IMR-90 (cell line): ENCODE measurements at regions not wholly inside any gene's neighbourhood (a gene's known extent, or its start where the extent isn't known, plus 50 kb on each side); places are given as distances from the start of the nearest gene placed in this dataset.

Source experiments
- ATAC-seq: fragments of 200-7000 bp; cut with Tn5 transposase; 2 replicates; pipeline ENCODE4 v1.9.1; 2020; ENCODE audit warnings: low read depth, mild to moderate bottlenecking, moderate library complexity
- BruUV-seq: library from RNA; stranded (reverse); fragments of 400-500 nt; replicated peaks from 2 replicates; lab custom pipeline; 2021; lab: Mats Ljungman, UMichigan
- CTCF ChIA-PET: fragments of 300-600 bp; formaldehyde crosslinking; extraction: SDS; loops from one replicate; lab custom pipeline; 2021; ENCODE audit warnings: antibody characterized with exemption; lab: Yijun Ruan, JAX
- POLR2A ChIA-PET: fragments of 300-600 bp; sonication (Branson Sonifier 250); formaldehyde crosslinking; loops from one replicate; lab custom pipeline; 2022; ENCODE audit warnings: antibody characterized with exemption; ENCODE audit not compliant: unreplicated experiment; lab: Charles Lee
- DNase-seq: peaks from one replicate; pipeline ENCODE4 v3.0.0; 2013
- H2AFZ ChIP-seq: replicated peaks from 2 replicates; pipeline ENCODE3; 2013; ENCODE audit warnings: low read length, mild to moderate bottlenecking; ENCODE audit not compliant: poor library complexity
- H2AK5ac ChIP-seq: 2 replicates; pipeline ENCODE4 v1.6.1; 2013; ENCODE audit warnings: low read depth, low read length, inconsistent platforms
- H2AK9ac ChIP-seq: replicated peaks from 2 replicates; pipeline ENCODE3; 2013; ENCODE audit warnings: mild to moderate bottlenecking, low read depth, low read length, moderate library complexity; ENCODE audit not compliant: poor library complexity
- H2BK120ac ChIP-seq: 2 replicates; pipeline ENCODE4 v1.6.1; 2013; ENCODE audit warnings: low read depth, low read length, inconsistent platforms
- H2BK15ac ChIP-seq: 3 replicates; pipeline ENCODE4 v1.6.1; 2013; ENCODE audit warnings: low read depth, low read length, inconsistent platforms
- H2BK20ac ChIP-seq: 2 replicates; pipeline ENCODE4 v1.6.1; 2013; ENCODE audit warnings: low read depth, mild to moderate bottlenecking, inconsistent platforms, low read length, moderate library complexity
- H2BK5ac ChIP-seq: 2 replicates; pipeline ENCODE4 v1.6.1; 2013; ENCODE audit warnings: mild to moderate bottlenecking, low read depth, low read length, inconsistent platforms; ENCODE audit not compliant: poor library complexity, severe bottlenecking
- H3K14ac ChIP-seq: replicated peaks from 2 replicates; pipeline ENCODE4 v1.6.1; 2013; ENCODE audit warnings: low read depth, low read length, inconsistent platforms
- H3K18ac ChIP-seq: 2 replicates; pipeline ENCODE4 v1.6.1; 2013; ENCODE audit warnings: low read depth, low read length, control low read depth
- H3K23ac ChIP-seq: 2 replicates; pipeline ENCODE4 v1.6.1; 2013; ENCODE audit warnings: low read depth, low read length, inconsistent platforms
- H3K27ac ChIP-seq: 2 replicates; pipeline ENCODE4 v1.5.1; 2013; ENCODE audit warnings: mild to moderate bottlenecking, control low read depth, low read length; ENCODE audit not compliant: insufficient read depth
- H3K27me3 ChIP-seq: 2 replicates; pipeline ENCODE4 v1.6.1; 2013; ENCODE audit warnings: low read length; ENCODE audit not compliant: control insufficient read depth, insufficient read depth
- H3K36me3 ChIP-seq: 2 replicates; pipeline ENCODE4 v1.6.1; 2013; ENCODE audit warnings: low read length, mixed read lengths; ENCODE audit not compliant: control insufficient read depth, insufficient read depth
- H3K4ac ChIP-seq: 2 replicates; pipeline ENCODE4 v1.6.1; 2013; ENCODE audit warnings: low read depth, low read length, inconsistent platforms
- H3K4me1 ChIP-seq: 2 replicates; pipeline ENCODE4 v1.6.1; 2013; ENCODE audit warnings: low read length, mixed read lengths; ENCODE audit not compliant: control insufficient read depth, insufficient read depth
- H3K4me2 ChIP-seq: 2 replicates; pipeline ENCODE4 v1.6.1; 2013; ENCODE audit warnings: low read depth, mild to moderate bottlenecking, control low read depth, low read length, moderate library complexity
- H3K4me3 ChIP-seq: 2 replicates; pipeline ENCODE4 v1.5.1; 2013; ENCODE audit warnings: low read depth, mild to moderate bottlenecking, control low read depth, low read length, moderate library complexity; ENCODE audit not compliant: insufficient read depth
- H3K56ac ChIP-seq: 2 replicates; pipeline ENCODE4 v1.6.1; 2013; ENCODE audit warnings: low read length, inconsistent platforms; ENCODE audit not compliant: insufficient read depth; ENCODE audit errors: extremely low read depth
- H3K79me1 ChIP-seq, 2 experiments: 2 replicates each; pipeline ENCODE4 v1.6.1; 2013; ENCODE audit warnings: low read length in 2 of 2, inconsistent platforms in 1 of 2, low read depth in 1 of 2
- H3K9ac ChIP-seq: 2 replicates; pipeline ENCODE4 v1.6.1; 2013; ENCODE audit warnings: low read depth, low read length, control low read depth
- H3K9me1 ChIP-seq: 2 replicates; pipeline ENCODE4 v1.6.1; 2013; ENCODE audit warnings: low read length, inconsistent platforms; ENCODE audit not compliant: insufficient read depth
- H3K9me3 ChIP-seq: 2 replicates; pipeline ENCODE4 v1.6.1; 2013; ENCODE audit warnings: low read length; ENCODE audit not compliant: control insufficient read depth, insufficient read depth
- H4K20me1 ChIP-seq: 2 replicates; pipeline ENCODE4 v1.6.1; 2013; ENCODE audit warnings: low read length, inconsistent platforms; ENCODE audit not compliant: insufficient read depth
- H4K5ac ChIP-seq: 2 replicates; pipeline ENCODE4 v1.6.1; 2013; ENCODE audit warnings: mild to moderate bottlenecking, low read depth, low read length, control low read depth
- H4K8ac ChIP-seq, 2 experiments: 2 replicates each; pipeline ENCODE4 v1.6.1; 2013; ENCODE audit warnings: low read depth in 2 of 2, low read length in 2 of 2, control low read depth in 1 of 2, inconsistent platforms in 1 of 2
- H4K91ac ChIP-seq: 2 replicates; pipeline ENCODE4 v1.6.1; 2013; ENCODE audit warnings: low read depth, low read length, inconsistent platforms; ENCODE audit not compliant: insufficient read depth
- BHLHE40 ChIP-seq: fragments of 150-350 bp; IDR thresholded peaks from 2 replicates; pipeline ENCODE4 v1.6.1; 2016; ENCODE audit warnings: mild to moderate bottlenecking, low read depth, low read length
- CHD1 ChIP-seq: IDR thresholded peaks from 2 replicates; pipeline ENCODE4 v1.6.1; 2012; ENCODE audit warnings: low read depth, low read length, improper control_type of control experiment
- CTCF ChIP-seq: conservative IDR thresholded peaks from 2 replicates; pipeline ENCODE4 v1.5.1; 2012; ENCODE audit warnings: mild to moderate bottlenecking, low read depth, low read length, improper control_type of control experiment
- FOS ChIP-seq: fragments of 150-350 bp; IDR thresholded peaks from 2 replicates; pipeline ENCODE4 v1.6.1; 2016; ENCODE audit warnings: low read depth, low read length
- MAFK ChIP-seq: IDR thresholded peaks from 2 replicates; pipeline ENCODE4 v1.6.1; 2012; ENCODE audit warnings: low read depth, low read length, improper control_type of control experiment
- MAZ ChIP-seq: IDR thresholded peaks from 2 replicates; pipeline ENCODE4 v1.6.1; 2012; ENCODE audit warnings: low read depth, mild to moderate bottlenecking, low read length, improper control_type of control experiment, moderate library complexity, borderline replicate concordance
- MXI1 ChIP-seq: IDR thresholded peaks from 2 replicates; pipeline ENCODE4 v1.6.1; 2012; ENCODE audit warnings: low read depth, mild to moderate bottlenecking, low read length, moderate library complexity, borderline replicate concordance
- NFE2L2 ChIP-seq: fragments of 150-350 bp; IDR thresholded peaks from 2 replicates; pipeline ENCODE4 v1.6.1; 2016; ENCODE audit warnings: low read depth, mild to moderate bottlenecking, low read length
- POLR2A ChIP-seq: IDR thresholded peaks from 2 replicates; pipeline ENCODE4 v1.6.1; 2012; ENCODE audit warnings: mild to moderate bottlenecking, low read depth, low read length
- RAD21 ChIP-seq: IDR thresholded peaks from 2 replicates; pipeline ENCODE4 v1.6.1; 2012; ENCODE audit warnings: low read length, improper control_type of control experiment
- RCOR1 ChIP-seq: IDR thresholded peaks from 2 replicates; pipeline ENCODE4 v1.6.1; 2012; ENCODE audit warnings: mild to moderate bottlenecking, low read length, improper control_type of control experiment; ENCODE audit not compliant: insufficient replicate concordance
- RFX5 ChIP-seq: IDR thresholded peaks from 2 replicates; pipeline ENCODE4 v1.8.0; 2012; ENCODE audit warnings: low read depth, mild to moderate bottlenecking, low read length, moderate library complexity
- SMC3 ChIP-seq: fragments of 150-350 bp; IDR thresholded peaks from 2 replicates; pipeline ENCODE4 v1.6.1; 2016; ENCODE audit warnings: low read depth, mild to moderate bottlenecking, antibody characterized with exemption, low read length, moderate library complexity
- USF2 ChIP-seq: fragments of 150-350 bp; IDR thresholded peaks from 2 replicates; pipeline ENCODE4 v1.6.1; 2017; ENCODE audit warnings: mild to moderate bottlenecking, antibody characterized with exemption, low read length, low read depth
- WGBS, 2 experiments: methylation state at CpG; one replicate each; pipeline versions ENCODE4 v1.1.5 to v1.1.7; 2013; ENCODE audit warnings: missing lambda C conversion rate in 2 of 2; ENCODE audit not compliant: insufficient read length in 1 of 2; ENCODE audit errors: extremely low coverage in 2 of 2; 5-methylcytosine and 5-hydroxymethylcytosine counted together
- dilution Hi-C: fragments of 300-500 bp; cut with HindIII; formaldehyde crosslinking; loops from one replicate; pipeline ENCODE4 v1.14.3; 2018; ENCODE audit warnings: low sequenced_read_pairs; ENCODE audit not compliant: unreplicated experiment
- in situ Hi-C: fragments of 300-500 bp; cut with MboI; formaldehyde crosslinking; loops from 3 replicates; pipeline ENCODE4 v1.14.3; 2019; ENCODE audit warnings: low sequenced_read_pairs, inconsistent platforms, mixed read lengths
- intact Hi-C: fragments of 100-400 bp; cut with micrococcal nuclease; formaldehyde crosslinking; loops from 2 replicates; pipeline ENCODE4 v1.10.0; 2022

GRCh38 chr21:22200378-22201092 is 1202.3 kb downstream of the NCAM2 start:
- H4K91ac ChIP-seq: no peak overlapping the region
- no peak overlapping the region for H3K4me2 ChIP-seq
- H3K9me1 ChIP-seq: no peaks in the 10 kb centered on the region
- H3K27ac ChIP-seq: no peak overlapping the region
- no peak overlapping the region for H2BK120ac ChIP-seq
- no peak overlapping the region for H3K23ac ChIP-seq
- H3K4ac ChIP-seq: no peak overlapping the region
- H2BK5ac ChIP-seq: no peak overlapping the region
- no peak overlapping the region for H3K4me3 ChIP-seq
- in situ Hi-C loops: no loop called here
- H4K8ac ChIP-seq: no peak overlapping the region
- no peaks in the 10 kb centered on the region for H3K79me1 ChIP-seq
- ATAC-seq (no peak), DNase-seq (no peak)
- no peaks in the 10 kb centered on the region for H3K4me1 ChIP-seq
- no peaks in the 10 kb centered on the region for H3K27me3 ChIP-seq
- H3K9ac ChIP-seq: no peak overlapping the region
- H2AK9ac ChIP-seq: no peak overlapping the region
- peaks cover 5% of the 10 kb centered on the region for H3K9me3 ChIP-seq
- no peak for TF ChIP-seq CHD1
- TF ChIP-seq MXI1: no peak
- TF ChIP-seq BHLHE40: no peak
- no peak for TF ChIP-seq RCOR1
- no peak for TF ChIP-seq RAD21
- TF ChIP-seq MAFK: no peak
- TF ChIP-seq FOS: no peak
- no peak for TF ChIP-seq SMC3
- no peak for TF ChIP-seq MAZ
- no peak for TF ChIP-seq USF2
- TF ChIP-seq POLR2A: no peak
- TF ChIP-seq CTCF: no peak
- TF ChIP-seq RFX5: no peak
- TF ChIP-seq NFE2L2: no peak
- no peak overlapping the region for H2AK5ac ChIP-seq
- H3K14ac ChIP-seq: no peak overlapping the region
- H2BK20ac ChIP-seq: no peak overlapping the region
- CTCF ChIA-PET: no interaction called here
- WGBS, 2 experiments: no CpG with 5 or more reads among the region's 4 CpGs
- no TSS peak for BruUV-seq
- no peak overlapping the region for H3K56ac ChIP-seq
- H3K18ac ChIP-seq: no peak overlapping the region
- intact Hi-C loops: no loop called here
- POLR2A ChIA-PET: no interaction called here
- dilution Hi-C loops: no loop called here
- H3K36me3 ChIP-seq: no peaks in the 10 kb centered on the region
- H2AFZ ChIP-seq: no peak overlapping the region
- no peaks in the 10 kb centered on the region for H4K20me1 ChIP-seq
- no peak overlapping the region for H4K5ac ChIP-seq
- no peak overlapping the region for H2BK15ac ChIP-seq
